HG02798 (cell line): ENCODE measurements at regions not wholly inside any gene's neighbourhood (a gene's known extent, or its start where the extent isn't known, plus 50 kb on each side); places are given as distances from the start of the nearest gene placed in this dataset.

Experiments used
- ATAC-seq: cut with Tn5 transposase; IDR thresholded peaks from one replicate; pipeline ENCODE4 v1.9.1; 2021; ENCODE audit warnings: mild to moderate bottlenecking; ENCODE audit not compliant: unreplicated experiment, poor library complexity

DNA sequence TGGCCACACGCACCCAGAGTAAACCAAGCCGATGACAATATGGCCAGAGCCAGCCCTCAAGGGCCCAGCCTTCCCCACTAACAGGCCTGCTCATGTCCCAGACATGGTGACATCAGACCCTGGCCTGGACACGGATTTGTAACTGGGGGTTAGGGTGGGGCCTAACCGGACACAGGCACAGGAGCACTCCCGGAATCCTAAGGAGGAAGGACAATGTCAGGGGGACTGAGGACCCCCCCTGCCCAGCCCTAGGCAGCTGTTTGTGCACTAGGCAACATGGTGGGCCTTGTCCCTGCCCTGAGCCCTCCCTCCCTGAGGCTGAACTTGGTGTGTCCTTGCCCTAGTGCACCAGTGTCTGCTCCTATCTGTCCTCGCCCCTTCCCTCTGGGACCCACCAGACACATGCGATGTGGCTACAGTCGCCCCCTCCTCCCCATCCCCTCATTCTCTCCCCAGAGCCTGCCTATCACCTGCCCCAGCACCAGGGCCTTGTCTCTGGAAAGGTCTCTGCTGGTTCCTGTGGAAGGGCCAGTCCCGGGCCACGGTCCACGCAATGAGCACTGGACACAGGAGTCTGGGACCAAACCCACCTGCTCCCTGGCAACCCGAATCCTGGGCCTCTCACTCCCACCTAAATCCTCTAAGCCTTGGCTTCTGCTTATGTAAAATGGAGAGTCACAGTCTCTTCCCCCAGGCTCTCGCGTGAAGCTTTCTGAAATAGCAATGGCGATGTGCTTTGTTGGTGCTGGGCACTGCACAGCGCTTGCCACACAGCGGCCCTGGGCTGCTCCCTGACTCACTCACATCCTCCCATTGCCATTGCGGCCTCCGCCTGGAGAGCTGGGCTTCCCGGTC lies 76.5 kb upstream of the RAB6C start:
- no peak for ATAC-seq

DNA sequence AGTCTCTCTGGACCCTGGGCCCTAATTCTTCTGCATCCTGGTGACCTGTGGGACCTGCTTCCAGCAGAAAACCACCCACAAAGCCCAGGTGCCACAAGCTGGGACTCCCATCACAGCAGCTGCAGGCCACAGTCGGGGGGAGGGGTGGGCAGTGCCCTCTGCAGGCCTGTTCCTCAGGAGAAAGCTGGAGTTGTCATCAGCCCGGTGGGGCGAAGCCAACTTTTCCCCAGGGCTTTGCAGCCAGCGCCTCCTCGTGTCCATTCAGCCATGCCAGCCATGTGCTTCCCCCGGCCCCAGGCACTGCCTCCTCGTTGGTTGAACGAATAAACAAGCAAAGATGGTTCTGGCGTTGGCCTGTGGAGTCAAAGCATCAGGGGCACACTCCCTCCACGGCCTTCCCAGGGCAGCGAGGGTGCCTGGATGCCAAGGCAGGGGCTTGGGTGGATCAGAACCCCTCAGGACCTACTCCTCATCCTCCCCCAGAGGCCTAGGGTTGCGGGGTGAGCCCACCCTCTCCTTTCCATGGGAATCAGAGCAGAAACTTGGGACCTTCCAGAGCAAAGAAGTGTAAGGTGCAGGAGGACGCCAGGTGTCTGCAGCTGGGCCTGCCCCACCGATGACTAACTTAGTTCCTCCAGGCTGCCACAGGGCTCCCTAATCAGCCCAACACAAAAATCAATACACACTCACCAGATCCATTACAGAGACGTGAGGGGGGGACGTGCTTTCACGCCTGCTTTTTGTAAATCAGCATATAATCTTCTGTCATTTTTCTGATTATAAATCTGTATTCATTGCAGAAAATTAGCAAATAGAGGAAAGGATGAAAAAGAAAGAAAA lies 75.7 kb upstream of the RAB6C start:
- no peak for ATAC-seq

DNA sequence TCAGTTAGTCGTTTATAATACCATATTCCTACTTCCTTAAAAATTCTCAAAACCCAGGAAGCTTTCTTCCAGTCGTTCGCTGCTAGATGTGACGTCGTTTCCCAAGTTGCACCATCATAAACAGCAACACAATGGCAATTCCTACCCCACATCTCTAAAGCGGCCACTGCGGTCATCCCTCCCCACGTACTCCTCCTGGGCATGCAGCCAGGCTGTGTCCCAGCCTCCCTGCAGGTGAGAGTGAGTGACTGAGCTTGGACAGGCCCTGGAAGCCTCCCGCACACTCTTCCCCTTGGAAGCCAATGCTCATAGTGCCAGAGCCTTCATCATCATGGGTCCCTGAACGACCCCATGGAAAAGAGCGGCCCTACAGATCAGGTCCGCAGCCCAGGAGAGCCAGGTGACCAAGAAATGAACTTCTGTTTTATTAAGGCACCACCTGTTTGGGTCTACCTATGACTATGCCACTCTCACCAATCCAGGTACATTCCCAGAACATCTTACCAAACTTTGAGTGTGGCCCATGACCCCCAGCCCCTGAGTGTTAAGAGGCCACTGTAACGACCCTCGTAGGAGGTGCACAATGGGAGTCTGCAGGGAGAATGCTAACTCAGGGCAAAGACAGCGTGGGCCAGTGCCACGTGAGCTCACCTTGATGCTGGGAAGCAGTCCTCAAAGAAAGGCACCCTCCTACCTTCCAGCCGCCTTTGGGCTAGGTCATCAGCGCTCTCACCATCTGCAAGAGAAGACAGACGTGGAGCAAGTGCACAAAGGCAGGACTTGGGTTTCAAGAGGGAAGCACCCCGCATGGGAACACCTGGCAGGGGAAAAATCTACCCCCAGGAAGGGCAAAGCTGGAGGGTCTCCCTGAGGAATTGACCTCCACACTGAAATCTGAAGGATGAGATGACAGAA lies 74.7 kb upstream of the RAB6C start:
- no peak for ATAC-seq

DNA sequence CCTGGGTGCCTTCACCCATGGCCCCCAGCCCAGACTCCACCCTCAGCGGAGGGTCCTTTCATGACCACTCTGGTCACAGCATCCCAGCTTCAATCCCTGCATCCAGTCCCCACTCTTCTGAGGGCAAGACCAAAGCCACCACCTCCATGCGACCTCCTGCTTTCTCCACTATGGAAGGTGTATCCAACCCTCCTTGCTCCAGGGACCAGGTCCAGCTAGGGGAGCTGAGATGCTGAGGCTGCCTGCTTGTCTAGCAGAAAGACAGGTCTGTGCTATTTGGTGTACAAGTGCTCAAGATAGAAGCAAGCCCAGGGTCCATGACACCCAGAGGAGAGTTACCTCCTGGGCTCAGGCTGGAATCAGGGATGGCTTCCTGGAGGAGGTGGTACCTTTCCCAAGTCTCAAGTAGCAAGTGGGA lies 73.8 kb upstream of the RAB6C start:
- no peak for ATAC-seq

DNA sequence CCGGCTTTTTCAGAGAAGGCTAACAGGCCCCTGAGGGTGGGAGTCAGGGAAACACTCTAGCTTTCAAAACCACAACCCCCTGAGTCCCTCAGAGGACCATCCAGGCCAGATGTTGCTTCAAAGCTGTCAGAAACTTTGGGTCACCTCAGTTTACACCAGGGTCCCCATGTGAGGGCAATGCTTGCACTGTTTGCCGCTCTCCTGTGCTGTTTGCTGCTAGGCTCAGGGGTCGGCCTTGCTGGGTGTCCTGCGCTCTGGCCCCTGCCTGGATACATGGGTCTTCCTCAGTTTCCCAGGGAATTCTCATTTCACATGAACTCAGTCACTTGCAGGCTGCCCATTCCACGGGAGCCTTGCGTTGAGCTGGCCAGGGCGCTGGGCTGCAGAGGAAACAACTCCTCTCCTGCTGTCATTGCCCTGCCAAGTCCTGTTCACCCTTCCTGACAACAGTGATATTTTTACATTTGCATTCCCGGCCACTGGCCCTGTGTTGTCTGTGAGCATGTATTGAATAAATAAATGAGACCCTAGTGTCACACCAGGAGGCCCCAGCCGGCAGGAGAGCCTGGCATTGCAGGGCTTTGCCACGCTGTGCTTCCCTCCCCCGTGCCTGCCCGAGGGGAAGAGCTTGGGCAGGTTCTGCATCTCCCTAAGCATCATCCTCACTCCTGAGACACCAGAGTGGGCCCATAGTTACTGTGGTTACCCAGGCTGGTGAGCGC lies 73.2 kb upstream of the RAB6C start:
- ATAC-seq = no peak

DNA sequence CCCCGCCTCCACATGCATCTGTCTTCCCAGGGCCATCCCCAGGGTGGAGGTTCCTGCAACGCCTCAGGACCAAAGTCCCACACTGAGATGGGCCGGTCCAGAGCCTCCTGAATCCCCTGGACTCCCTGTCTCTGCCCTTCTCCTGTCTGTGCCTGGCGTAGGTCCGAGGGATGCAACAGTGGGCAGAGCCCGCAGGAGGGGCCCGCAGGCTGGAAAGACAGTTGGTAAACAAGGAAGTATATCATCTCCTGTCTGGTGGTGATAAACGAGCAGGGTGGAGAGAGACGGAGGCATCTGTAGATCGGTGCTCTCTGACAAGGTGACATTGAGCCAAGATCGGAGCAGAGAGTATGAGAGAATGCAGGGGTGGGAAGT lies 72.6 kb upstream of the RAB6C start:
- no peak for ATAC-seq

DNA sequence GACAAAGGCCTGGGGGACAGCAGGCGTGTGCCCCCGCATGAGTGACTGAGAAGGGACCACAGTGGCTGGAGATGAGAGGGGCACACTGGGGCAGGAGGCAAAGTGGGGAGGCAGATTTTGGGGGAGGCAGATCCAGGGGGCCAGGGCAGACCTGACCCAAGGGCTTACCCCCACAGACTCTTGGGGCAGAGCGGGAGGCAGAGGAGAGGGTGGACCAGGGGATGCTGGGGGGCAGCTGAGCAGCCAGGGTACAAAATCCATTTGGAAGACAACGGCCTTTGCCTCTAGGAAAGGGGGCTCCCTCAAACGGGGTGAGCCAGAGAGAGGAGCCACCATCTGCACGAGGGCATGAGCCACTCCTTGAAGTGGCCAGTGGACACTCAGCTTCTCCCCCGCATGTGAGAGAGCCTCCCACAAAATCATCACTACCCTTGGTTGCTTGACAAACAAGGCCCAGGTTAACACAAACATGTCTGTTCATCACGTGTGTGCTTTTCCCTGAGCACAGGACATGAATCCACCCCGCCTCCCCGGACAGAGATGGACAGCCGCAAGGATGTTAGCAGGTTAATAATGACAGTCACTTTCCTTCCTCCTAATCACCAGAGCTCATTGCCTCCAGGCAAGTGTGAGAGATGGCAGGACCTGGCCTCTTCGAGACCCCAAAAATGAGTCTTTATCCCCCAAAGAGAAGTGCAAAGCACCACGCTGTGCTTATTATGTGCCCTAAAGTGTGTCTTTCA lies 72.0 kb upstream of the RAB6C start:
- no peak for ATAC-seq

DNA sequence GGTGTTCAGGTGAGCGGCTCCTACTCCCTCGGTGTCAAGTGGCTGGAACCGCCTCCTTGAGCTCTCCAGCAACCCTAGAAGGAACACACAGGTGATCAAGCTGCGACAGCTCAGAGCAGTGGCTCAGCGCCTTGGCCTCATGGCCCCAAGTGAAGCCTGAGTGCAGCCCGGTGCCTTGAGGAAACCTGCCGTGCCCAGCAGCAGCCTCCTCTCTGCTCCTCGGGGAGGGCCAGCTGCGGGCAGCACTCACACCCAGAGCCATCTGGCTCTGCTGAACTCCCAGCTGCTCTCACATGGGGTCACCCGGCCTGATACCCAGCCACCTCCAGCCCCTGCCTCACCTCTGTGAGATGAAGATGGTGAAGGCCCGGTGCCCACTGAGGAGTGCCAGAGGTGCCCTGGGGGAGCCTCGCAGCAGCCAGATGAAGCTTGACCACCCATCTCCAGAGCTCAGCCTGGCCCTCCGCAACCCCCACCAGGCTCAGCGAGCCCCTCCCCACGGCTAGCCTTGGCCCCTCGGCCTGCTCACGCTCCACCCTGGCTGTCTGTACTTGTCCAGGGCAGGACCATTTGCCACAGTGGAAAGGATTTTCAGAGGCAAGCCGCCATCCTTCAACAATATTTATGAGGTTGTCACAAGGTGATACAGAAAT lies 70.6 kb upstream of the RAB6C start:
- no peak for ATAC-seq

DNA sequence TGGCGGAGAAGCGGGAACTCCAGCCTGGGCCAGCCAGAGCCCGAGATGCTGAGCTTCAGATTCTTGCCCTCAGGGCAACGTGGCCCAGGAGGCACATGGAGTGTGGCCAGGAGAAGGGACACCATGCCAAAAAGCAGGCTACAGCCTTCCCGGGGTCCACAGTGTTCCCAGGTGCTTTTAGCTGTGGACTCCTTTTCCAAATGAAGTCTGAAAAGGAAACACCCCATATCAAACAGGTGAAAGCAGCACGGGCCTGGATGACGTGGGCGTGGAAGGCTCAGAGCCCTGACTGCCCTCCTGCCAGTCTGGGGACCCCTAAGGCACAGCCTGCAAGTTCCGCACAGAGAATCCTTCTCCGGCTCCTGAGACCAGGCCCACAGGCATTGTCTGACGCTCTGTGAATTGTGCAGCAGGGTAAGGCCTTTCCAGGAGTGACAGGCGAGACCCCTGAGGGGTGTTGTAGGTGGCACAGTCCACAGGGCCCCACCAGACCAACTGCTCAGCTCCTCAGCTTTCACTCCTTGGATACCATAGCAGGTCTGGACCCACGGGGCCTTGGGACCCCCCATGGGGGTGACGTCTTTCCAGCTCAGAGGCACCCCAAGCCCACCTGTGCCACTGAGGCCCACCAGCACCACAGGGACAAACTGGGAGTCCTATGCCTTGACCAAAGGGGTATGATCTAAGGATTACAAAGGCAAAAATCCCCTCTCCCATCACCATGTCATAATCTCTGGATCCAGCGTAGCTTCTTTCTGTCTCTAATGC lies 69.6 kb upstream of the RAB6C start:
- no peak for ATAC-seq

DNA sequence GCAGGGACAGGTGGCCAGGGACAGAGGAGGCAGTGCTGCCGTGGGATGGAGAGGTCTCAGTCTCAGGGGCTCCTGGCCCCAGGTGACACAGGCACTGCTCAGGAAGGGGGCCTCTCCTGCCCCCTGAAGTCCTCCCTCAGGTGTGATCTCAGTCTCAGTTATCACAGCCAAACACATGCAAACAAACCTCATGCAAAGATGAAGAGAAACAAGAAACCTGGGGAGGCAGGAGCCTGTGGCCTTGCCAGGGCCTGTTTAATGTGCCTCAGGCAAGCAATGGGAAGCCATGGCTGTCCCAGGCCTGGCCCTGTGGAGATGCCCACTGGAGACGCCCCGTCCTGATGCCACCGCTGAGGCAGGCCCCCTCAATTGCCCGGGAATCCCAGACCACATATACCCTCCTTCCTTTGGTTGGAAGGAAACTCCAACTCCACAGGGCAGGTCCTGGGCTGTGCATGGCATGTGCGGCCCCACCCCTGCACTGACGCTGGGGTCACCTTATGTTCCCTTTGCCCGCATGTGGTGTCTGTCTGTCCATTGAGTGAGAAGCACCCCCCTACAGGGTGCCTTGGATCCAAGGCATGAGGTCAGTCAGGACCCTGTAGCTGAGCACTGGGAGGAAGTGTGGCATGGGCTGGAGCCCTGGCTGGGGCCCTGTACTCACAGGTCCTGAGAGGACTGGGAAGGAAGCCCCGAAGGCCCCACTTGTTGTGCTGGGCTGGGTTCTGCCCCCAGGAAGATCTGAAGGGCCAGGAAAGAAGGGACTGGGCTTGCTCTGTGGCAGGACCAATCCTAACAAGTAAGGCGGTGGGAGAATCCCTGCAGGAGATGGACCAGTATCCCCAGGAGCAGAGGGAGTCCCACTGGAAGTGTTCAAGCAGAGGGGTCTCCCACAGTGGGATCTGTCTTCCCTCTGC lies 68.8 kb upstream of the RAB6C start:
- no peak for ATAC-seq

DNA sequence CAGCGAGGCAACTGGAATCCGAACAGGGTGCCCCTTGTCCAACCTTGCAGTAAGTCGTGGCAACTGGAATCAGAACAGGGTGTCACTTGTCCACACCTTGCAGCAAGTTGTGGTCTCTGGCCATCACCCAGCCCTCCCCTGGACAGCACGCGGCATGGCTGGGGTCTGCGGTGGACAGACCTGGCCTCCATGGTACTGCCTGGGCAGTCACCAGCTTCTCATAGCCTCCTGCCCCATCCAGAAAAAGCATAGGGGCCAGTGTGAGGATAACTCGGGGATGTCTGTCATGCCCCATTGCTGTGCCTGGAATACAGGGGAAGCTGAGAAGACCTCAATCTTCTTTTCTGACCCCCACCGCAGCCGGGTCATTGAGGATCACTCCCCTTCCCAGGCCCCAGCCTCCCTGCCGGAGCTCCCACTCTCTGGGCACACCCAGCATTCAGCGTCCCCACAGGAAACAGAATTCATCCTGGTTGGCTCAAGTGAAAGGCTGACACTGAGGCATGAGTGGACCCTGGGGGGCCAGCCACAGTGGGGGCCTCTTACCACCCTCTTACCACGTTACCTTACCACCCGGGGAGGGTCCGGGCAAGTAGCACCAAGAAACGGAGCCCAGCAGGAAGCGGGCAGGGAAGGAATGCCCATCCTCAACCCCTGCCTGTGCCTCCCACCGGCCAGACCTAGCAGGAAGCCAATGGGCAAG lies 68.0 kb upstream of the RAB6C start:
- no peak for ATAC-seq

DNA sequence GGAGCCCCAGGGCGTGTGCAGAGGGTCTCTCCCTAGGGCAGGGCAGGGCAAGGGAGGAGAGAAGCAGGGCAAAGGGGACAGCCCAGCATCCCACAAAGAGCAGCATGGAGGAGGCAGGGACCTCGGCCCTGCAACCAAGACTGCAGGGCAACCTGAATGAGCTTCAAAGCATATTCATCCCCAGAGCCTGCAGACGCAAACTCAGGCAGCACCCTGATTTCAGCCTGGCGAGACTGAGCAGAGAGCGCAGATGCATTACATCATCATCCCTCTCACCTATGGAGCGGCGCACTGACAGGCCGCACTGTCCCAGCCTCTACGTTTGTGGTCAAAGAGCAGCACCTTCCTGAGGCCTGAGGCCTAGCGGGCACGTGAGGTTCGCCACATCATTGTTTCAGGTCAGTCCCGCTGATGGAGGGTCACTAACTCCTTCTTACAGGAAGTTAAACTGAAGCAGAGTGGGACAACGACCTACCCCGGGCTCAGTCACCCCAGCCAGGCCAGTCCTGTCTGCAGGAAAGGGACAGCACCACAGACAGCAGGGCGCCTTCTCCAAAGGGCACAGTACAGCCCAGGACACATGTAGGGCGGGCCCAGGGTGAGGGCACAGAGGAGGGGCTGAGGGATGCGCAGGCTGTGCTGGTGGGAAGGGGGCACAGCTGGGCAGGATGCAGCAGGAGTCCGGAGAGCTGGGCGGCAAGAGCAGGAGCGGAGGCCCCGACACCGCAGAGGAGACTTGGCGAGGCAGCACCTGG lies 67.2 kb upstream of the RAB6C start:
- ATAC-seq = no peak

DNA sequence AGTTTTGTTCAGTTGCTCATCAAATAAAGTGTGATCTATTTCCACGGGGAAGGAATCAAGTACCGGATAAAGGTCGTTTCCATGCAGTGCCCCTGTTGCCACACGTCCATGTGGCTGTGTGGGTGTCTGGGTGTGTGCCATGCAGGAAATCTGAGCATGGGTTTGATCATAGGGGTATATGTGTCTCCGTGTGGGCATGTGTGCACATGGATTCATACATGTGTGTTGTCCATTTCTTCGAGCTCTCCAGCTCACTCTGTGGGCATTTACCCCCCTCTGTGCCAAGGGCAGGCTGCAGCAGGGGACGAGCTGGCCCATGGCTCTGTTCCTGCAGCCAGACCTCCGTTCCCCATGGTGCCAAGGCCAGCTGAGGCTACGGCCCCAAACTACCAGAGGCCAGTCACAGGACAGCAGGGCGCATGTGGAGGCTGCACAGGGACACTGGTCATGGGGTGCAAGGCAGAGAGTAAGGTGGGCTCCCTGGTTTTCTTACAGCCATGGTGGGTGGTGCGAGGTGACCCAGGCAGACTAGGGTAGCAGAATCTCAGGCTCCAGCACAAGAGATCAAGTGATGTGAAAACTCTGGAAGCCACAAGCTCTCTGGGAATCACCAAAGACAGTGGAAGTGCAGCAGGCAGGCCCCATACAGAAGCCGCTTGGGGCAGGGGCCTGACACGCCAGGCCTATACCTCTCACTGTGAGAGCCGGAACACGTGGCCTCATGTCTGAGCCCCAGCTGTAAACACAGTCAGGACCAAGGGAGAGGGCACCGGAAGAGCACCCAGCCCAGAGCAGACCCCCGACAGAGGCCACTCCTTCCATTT lies 66.4 kb upstream of the RAB6C start:
- ATAC-seq = no peak

DNA sequence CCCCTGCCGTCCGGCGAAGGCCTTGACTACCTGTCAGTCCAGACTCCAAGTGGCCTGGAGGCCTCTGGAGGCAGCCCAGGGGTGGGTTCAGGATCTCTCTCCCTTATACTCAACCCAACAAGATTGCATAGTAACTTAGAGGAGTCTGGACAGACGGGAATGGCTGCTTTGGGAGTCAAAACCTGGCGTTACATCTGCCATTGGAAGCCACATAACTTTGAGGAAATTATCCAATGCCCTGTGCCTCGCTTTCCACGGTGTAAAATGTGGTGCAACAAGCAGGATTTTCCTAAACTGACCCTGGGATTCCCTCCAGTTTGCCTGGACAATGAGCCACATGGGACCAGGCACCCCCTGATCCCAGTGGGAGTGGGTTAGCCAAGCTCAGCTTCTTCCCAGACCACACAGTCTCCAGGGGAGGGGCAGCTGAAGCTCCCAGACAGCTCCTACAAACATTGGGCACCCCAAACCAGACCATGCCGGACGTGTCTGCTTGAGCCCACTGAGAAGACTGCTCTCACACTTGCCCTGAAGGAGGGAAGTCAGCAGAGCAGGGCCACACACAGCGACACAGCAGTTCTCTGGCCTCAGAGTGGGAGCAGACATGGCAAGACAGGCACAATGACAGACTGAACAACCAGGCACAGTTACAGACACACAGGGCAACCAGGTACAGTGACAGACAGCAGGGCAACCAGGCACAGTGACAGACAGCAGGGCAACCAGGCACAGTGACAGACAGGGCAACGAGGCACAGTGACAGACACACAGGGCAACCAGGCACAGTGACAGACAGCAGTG lies 65.6 kb upstream of the RAB6C start:
- ATAC-seq = no peak
